ENCODE measurements at regions not wholly inside any gene's neighbourhood (a gene's known extent, or its start where the extent isn't known, plus 50 kb on each side); places are given as distances from the start of the nearest gene placed in this dataset.
"Not testable (repeated sequence)": the region's sequence is repeated elsewhere in the genome, so short reads cannot be mapped to it uniquely, and the experiment has no call there.

- DNase-seq, result no peak
These were observed 338.7 kb upstream of the ARID1B start for GRCh38 chr6:156438350-156438923.

GRCh38 chr6:156437121-156437879, 339.9 kb upstream of the ARID1B start:
- DNase-seq, result no peak

DNA sequence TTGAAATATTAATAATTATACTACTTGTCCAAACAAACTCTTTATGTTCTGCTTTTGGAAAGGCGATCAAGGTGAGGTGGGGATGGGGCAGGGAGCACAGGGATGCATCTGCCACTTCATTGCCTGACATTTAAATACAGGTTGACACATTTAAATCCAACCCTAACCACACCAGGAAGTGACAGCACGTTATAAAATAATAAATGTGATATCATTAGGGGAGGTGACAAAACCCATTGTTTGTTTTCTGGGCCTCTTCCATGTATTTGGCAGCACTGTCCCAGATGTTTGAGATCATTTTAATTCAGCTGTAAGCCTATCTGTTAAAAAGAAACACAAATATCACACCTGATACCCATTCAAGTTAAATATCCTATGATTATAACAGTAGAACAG, 342.4 kb upstream of the ARID1B start:
- DNase-seq, result no peak

GRCh38 chr6:156434049-156434794, 343.0 kb upstream of the ARID1B start:
- no peak for DNase-seq

DNA sequence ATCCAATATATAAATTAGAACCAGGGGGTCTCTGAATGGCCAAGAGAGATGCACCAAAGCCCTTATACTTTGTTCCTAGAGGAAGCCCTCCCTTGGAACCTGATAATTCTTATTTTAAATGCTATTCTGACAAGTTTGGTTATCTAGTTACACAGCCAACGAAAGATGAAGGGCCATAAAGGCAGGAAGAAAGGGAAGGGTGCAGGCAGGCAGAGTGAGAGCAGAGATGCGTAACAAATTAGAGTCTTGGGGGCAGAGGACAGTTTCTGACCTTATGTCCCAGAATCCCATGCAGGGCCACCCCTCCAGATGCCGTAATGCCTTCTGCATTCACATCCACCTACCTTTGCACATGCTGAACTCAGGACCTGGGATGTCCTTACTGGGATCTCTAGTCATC, 344.6 kb upstream of the ARID1B start:
- DNase-seq, result no peak

DNA sequence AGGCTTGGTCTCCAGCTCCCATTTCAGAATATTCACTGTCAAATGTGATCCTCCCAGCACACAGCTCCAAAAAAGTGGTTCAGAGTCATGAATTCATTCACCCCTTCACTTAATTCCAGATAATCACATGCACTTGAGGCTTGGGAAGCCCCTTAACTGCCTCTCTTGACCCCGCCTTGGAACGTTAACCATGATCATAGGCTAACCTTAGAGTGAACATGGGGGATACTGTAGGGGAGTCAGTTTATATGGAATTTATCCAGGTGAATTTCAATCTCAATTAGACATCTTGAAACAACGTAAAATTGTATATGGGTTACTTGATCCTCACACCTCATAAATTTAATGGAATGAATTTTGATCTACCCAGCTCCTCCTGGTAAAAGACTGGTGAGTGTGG, 346.8 kb upstream of the ARID1B start:
- no peak for DNase-seq

GRCh38 chr6:156427345-156427744, 349.8 kb upstream of the ARID1B start:
- DNase-seq, result peak; percentile 9 to 47

DNA sequence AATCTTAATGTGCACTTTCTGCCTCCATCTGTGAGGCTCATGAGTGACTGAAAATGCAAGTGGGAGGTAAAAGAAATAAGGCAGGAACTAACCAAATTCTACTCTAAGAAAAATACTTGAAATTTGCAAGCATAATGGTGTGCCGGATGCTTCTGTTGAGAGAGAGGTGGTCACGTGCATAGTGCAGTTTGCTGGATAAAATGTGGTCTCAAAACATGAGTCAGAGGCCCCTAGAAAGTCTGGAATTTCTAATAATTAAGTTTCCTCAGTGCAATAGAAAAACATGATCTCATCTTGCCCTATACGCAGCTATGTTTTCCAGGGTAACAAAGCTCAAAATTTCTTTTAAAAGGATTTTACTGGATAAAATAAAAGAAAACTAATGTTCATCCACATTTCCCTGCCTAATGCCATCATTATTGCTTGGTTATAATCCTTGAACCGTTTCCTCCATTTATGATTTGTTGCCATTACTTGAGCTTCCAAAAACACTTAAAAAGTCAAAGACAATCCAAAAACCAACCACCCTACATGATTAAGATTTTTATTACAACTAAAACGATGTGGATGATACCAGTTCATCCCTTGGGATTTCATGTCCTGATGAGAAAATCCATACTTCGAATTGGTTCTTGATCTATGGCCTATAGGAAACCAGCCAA, 351.7 kb upstream of the ARID1B start:
- DNase-seq, result no peak

DNA sequence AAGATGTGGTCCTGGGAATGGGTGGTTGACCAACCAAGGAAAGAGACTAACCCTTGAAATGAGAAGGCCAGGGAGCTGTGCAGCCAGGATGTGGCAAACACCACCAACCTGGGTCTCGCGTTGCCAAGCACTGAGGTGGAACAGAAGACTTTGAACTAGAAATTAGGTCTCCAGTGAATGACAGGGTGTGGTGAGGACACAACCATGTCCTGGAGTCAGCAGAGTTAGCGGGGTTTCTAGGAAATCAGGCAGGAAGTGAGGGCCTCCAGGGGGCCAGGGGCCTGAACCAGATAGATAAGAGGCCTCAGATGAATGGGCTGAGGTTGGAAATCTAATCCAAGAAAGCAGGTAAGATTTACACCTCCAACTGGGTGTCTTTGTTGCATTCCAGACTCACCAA, 353.3 kb upstream of the ARID1B start:
- DNase-seq, result no peak

DNA sequence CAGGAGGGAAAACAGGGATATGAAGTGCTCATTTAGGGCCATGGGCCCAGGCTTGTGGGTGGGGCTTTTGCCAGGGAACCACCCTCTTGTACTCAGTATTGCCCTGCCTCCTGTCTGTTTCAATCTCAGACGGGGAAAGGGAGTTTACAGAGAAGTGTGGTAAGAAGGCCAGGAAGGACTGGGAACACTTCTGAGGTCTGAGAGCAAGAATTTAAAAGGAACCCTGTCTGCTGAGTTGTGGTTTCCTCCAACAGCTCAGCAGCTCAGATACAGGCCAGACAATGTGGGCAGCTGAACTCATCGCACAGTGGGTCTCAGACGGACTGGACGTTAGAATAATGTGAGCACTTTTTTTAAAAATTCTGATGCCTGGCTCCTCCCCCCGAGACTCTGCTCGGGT, 354.1 kb upstream of the ARID1B start:
- DNase-seq, result no peak

- no peak for DNase-seq
These were observed 355.2 kb upstream of the ARID1B start for GRCh38 chr6:156421933-156422332.

DNA sequence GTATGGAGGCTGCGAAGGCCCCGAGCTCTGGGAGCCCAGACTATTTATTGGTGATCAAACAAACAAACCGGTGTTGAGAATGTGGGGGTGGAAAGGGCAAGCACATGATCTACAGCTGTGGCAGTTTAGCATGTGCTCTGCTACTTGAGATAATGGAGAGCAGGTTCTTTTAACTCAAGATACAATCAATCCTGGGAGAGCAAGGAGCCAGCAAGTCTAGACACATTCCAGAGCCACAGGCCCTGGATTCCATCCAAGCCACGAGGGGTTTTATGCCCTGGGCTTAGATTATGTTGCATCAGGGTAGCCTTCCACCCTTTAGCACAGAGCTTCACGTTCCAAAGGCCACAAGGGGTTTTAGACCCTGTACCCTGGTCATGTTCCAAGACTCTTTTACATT, 355.9 kb upstream of the ARID1B start:
- DNase-seq, result not testable (repeated sequence)

GRCh38 chr6:156420172-156420993, 356.8 kb upstream of the ARID1B start:
- no peak for DNase-seq

- DNase-seq, result no peak
These were observed 357.6 kb upstream of the ARID1B start for GRCh38 chr6:156419594-156419993.

GRCh38 chr6:156418253-156418652, 358.9 kb upstream of the ARID1B start:
- no peak for DNase-seq

GRCh38 chr6:156416391-156416790, 360.8 kb upstream of the ARID1B start:
- no peak for DNase-seq

DNA sequence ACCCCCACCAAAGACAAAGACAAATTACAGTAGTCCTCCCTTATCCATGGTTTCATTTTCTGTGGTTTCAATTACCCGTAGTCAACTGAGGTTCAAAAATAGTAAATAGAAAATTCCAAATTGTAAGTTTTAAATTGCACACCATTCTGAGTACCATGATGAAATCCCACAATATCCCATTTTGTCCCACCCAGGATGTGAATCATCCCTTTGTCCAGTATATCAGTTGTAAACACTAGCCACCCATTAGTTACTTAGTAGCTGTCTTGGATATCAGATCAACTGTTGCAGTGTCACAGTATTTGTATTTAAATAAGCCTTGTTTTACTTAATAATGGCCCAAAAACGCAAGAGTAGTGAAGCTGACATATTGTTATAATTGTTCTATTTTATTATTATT, 364.0 kb upstream of the ARID1B start:
- no peak for DNase-seq

GRCh38 chr6:156410649-156411048, 366.5 kb upstream of the ARID1B start:
- no peak for DNase-seq

DNA sequence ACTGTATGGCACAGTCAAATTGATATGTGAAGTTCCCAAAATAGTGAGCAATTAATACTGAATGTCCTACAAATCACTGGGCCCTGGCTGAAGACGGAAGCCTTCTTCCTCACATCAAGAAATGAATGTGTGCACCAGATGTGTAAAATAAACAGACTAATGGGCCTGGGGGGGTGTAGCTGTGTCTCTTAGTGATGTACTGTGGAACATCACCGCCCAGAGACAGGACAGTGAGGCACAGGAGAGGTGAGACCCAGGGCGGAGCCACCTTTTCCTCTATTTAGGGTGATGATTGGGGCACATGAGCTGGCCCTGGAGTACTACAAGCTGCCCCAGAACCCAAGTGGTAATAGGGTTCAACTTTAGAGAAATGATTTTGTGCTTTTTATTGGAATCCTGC, 368.5 kb upstream of the ARID1B start:
- no peak for DNase-seq

DNA sequence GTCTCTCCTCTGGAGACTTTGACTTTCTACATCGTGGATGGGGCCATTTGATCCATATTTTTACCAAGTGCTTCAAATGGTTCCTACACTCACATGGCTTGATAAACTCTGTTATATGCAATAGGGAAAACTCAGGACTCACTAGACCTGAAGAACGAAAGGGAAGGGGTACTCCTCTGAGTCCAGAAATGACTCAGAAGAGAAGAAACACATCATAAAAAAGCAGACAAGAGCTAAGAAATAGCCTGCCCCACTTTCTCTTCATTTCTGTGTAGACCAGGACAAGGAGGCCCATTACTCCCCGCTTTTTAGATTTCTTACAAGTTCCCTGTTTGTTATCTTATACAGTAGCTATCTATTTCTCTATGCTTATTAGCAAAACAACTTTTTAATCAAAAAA, 369.8 kb upstream of the ARID1B start:
- DNase-seq, result no peak

DNA sequence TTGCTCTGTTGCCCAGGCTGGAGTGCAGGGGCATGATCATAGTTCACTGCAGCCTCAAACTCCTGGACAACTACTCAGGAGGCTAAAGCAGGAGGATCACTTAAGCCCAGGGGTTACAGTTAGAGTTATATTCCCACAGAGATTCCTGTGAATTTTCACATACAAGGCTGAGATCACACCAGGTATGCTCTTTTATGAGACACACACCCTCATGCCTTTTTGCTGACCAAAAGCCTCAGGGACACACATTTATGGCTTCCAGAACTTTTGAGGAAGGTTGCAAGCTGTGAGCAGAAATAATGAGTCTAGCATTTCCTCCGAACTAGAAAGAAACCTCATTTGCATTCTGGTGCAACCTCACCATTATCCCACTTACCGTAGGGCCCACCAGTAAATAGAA, 370.5 kb upstream of the ARID1B start:
- no peak for DNase-seq

GRCh38 chr6:156406099-156406498, 371.1 kb upstream of the ARID1B start:
- DNase-seq, result no peak

GRCh38 chr6:156402628-156403027, 374.6 kb upstream of the ARID1B start:
- DNase-seq, result no peak

All from hippocampal formation (tissue), 2 donors.